Activated CD8-positive, alpha-beta memory T cell treated with anti-CD3 and anti-CD28 coated beads for 48 hours (primary cell): ENCODE measurements at regions not wholly inside any gene's neighbourhood (a gene's known extent, or its start where the extent isn't known, plus 50 kb on each side); places are given as distances from the start of the nearest gene placed in this dataset.

Source experiments
- DNase-seq, 3 experiments: peaks; one replicate each; pipeline ENCODE4 v3.0.0-alpha.2; 2020; ENCODE audit warnings: low read depth in 2 of 3, low spot score in 2 of 3

- no peak for DNase-seq
Observed at GRCh38 chr21:28828021-28828420, 164.7 kb downstream of the LTN1 start.

- DNase-seq: no peak
Observed at GRCh38 chr21:28827422-28827821, 165.3 kb downstream of the LTN1 start.

GRCh38 chr21:28826569-28826968 lies 166.1 kb downstream of the LTN1 start:
- DNase-seq: no peak

- DNase-seq: no peak
Observed at GRCh38 chr21:28826021-28826420, 166.7 kb downstream of the LTN1 start.

GRCh38 chr21:28823429-28823828 lies 169.2 kb downstream of the LTN1 start:
- DNase-seq: no peak

GRCh38 chr21:28822486-28823335 lies 170.0 kb downstream of the LTN1 start:
- no peak for DNase-seq

GRCh38 chr21:28822123-28822399 lies 170.6 kb downstream of the LTN1 start:
- DNase-seq: no peak

GRCh38 chr21:28821276-28822122 lies 171.2 kb downstream of the LTN1 start:
- no peak for DNase-seq

- DNase-seq: no peak
Observed at GRCh38 chr21:28818663-28819278, 173.9 kb downstream of the LTN1 start.

GRCh38 chr21:28817871-28818270 lies 174.8 kb downstream of the LTN1 start:
- DNase-seq: no peak

GRCh38 chr21:28811860-28812259 lies 180.8 kb downstream of the LTN1 start:
- DNase-seq: no peak

GRCh38 chr21:28810826-28811524 lies 181.7 kb downstream of the LTN1 start:
- no peak for DNase-seq

- DNase-seq: no peak
Observed at GRCh38 chr21:28805885-28806284, 186.8 kb downstream of the LTN1 start.

- no peak for DNase-seq
Observed at GRCh38 chr21:28804089-28804670, 188.5 kb downstream of the LTN1 start.

GRCh38 chr21:28801906-28802305 lies 190.8 kb downstream of the LTN1 start:
- no peak for DNase-seq

- DNase-seq: no peak
Observed at GRCh38 chr21:28799926-28800325, 192.8 kb downstream of the LTN1 start.

GRCh38 chr21:28798798-28799197 lies 193.9 kb downstream of the LTN1 start:
- no peak for DNase-seq

GRCh38 chr21:28795251-28795650 lies 197.4 kb downstream of the LTN1 start:
- no peak for DNase-seq

- no peak for DNase-seq
Observed at GRCh38 chr21:28794371-28794851, 198.3 kb downstream of the LTN1 start.

- DNase-seq: no peak
Observed at GRCh38 chr21:28793043-28793442, 199.6 kb downstream of the LTN1 start.
